OCI-LY1 (cell line): ENCODE measurements at regions not wholly inside any gene's neighbourhood (a gene's known extent, or its start where the extent isn't known, plus 50 kb on each side); places are given as distances from the start of the nearest gene placed in this dataset.

Experiments used
- CTCF ChIP-seq: fragments of 200-600 bp; sonication (generic), shearing (Covaris generic); IDR thresholded peaks from 2 replicates; pipeline ENCODE4 v1.5.1; 2017; ENCODE audit warnings: mild to moderate bottlenecking, antibody characterized with exemption, low read length, moderate library complexity, mixed read lengths
- EZH2 ChIP-seq: fragments of 200-600 bp; sonication (generic), shearing (Covaris generic); IDR thresholded peaks from 2 replicates; pipeline ENCODE4 v1.8.0; 2017; ENCODE audit warnings: borderline replicate concordance, mixed run types, mild to moderate bottlenecking, antibody characterized with exemption, low read length, moderate library complexity, mixed read lengths

GRCh38 chr16:79891458-79891857 is 290.9 kb upstream of the MAF start:
- TF ChIP-seq CTCF (no peak), EZH2 (no peak)
